ENCODE measurements at regions not wholly inside any gene's neighbourhood (a gene's known extent, or its start where the extent isn't known, plus 50 kb on each side); places are given as distances from the start of the nearest gene placed in this dataset.

GRCh38 chr16:75983741-75984381 is 257.6 kb upstream of the CPHXL start:
- WGBS, 2 donors, result 73 to 83% methylated on average over 4 of the region's 4 CpGs
- no peak for DNase-seq
- H3K9me3 ChIP-seq, result no peaks in the 10 kb centered on the region
- TF ChIP-seq, protein P1, sequence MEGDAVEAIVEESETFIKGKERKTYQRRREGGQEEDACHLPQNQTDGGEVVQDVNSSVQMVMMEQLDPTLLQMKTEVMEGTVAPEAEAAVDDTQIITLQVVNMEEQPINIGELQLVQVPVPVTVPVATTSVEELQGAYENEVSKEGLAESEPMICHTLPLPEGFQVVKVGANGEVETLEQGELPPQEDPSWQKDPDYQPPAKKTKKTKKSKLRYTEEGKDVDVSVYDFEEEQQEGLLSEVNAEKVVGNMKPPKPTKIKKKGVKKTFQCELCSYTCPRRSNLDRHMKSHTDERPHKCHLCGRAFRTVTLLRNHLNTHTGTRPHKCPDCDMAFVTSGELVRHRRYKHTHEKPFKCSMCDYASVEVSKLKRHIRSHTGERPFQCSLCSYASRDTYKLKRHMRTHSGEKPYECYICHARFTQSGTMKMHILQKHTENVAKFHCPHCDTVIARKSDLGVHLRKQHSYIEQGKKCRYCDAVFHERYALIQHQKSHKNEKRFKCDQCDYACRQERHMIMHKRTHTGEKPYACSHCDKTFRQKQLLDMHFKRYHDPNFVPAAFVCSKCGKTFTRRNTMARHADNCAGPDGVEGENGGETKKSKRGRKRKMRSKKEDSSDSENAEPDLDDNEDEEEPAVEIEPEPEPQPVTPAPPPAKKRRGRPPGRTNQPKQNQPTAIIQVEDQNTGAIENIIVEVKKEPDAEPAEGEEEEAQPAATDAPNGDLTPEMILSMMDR (IDR thresholded peaks at IDR 0.05), result no peak
- no peak for TF ChIP-seq POLR2AphosphoS5 (IDR thresholded peaks at IDR 0.05)
- no peak for TF ChIP-seq POLR2A (IDR thresholded peaks at IDR 0.05)
- no peak for TF ChIP-seq EP300 (IDR thresholded peaks at IDR 0.05)
- no peak overlapping the region for H3K4me3 ChIP-seq
- no peaks in the 10 kb centered on the region for H3K4me1 ChIP-seq
- H3K27ac ChIP-seq, result no peak overlapping the region
- H3K27me3 ChIP-seq, result no peaks in the 10 kb centered on the region
- H3K36me3 ChIP-seq, result no peaks in the 10 kb centered on the region
- intact Hi-C loops (cut with DNase I), result no loop called here

DNA sequence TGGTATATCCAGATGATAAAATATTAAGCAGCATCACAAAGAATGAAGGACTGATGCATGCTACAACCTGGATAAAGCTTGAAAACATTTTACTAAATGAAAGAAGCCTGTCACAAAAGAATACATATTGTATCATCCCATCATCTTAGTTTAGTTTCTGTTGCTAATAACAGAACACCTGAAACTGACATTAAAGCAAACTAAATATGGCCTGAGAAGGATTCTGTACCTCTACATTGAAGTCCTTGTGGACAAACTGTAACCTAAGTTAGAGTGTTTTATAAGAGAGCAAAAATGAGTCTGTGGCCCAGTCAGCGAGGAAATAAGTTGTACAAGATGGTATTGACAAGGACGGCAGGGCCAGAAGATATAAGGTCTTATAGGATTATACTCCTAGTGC is 261.0 kb upstream of the CPHXL start:
- no peak overlapping the region for H3K27ac ChIP-seq
- H3K36me3 ChIP-seq, result no peaks in the 10 kb centered on the region
- TF ChIP-seq EP300 (IDR thresholded peaks at IDR 0.05) (no peak), POLR2A (IDR thresholded peaks at IDR 0.05) (no peak), POLR2AphosphoS5 (IDR thresholded peaks at IDR 0.05) (no peak)
- TF ChIP-seq, protein P1 (IDR thresholded peaks at IDR 0.05), result no peak
- intact Hi-C loops (cut with DNase I), result no loop called here
- no peaks in the 10 kb centered on the region for H3K9me3 ChIP-seq
- 89 to 90% methylated on average over 2 of the region's 2 CpGs for WGBS, 2 donors
- H3K4me1 ChIP-seq, result no peaks in the 10 kb centered on the region
- no peak for DNase-seq
- no peaks in the 10 kb centered on the region for H3K27me3 ChIP-seq
- H3K4me3 ChIP-seq, result no peak overlapping the region

GRCh38 chr16:75996491-75996890 is 270.2 kb upstream of the CPHXL start:
- DNase-seq, result no peak
- Histone ChIP-seq H3K4me1 (no peaks in the 10 kb centered on the region), H3K4me3 (no peak overlapping the region), H3K27me3 (no peaks in the 10 kb centered on the region), H3K9me3 (no peaks in the 10 kb centered on the region), H3K36me3 (no peaks in the 10 kb centered on the region), H3K27ac (no peak overlapping the region)
- intact Hi-C loops (cut with DNase I), result no loop called here
- 71 to 80% methylated on average over 3 of the region's 3 CpGs for WGBS, 2 donors
- TF ChIP-seq POLR2AphosphoS5 (IDR thresholded peaks at IDR 0.05), result no peak
- no peak for TF ChIP-seq POLR2A (IDR thresholded peaks at IDR 0.05)
- no peak for TF ChIP-seq EP300 (IDR thresholded peaks at IDR 0.05)
- TF ChIP-seq, protein P1 (IDR thresholded peaks at IDR 0.05), result no peak

DNA sequence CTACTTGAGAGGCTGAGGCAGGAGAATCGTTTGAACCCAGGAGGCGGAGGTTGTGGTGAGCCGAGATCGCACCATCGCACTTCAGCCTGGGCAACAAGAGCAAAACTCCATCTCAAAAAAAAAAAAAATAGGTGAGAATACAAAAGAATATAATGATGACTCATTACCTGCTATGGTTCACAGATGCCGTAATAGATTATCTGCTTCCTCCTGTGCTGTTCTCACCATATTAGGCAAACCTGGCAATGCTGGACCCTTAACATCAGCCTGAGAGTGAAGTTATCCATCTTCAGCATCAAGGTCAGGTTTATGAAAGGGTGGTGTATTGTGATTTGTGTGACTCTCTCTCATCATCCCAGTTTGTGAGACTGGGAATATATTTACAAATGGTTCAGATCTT is 271.3 kb upstream of the CPHXL start:
- DNase-seq, result no peak
- no peak for TF ChIP-seq POLR2AphosphoS5 (IDR thresholded peaks at IDR 0.05)
- no peak for TF ChIP-seq POLR2A (IDR thresholded peaks at IDR 0.05)
- TF ChIP-seq, protein P1 (IDR thresholded peaks at IDR 0.05), result no peak
- TF ChIP-seq EP300 (IDR thresholded peaks at IDR 0.05), result no peak
- Histone ChIP-seq H3K4me3 (no peak overlapping the region), H3K9me3 (no peaks in the 10 kb centered on the region), H3K27me3 (no peaks in the 10 kb centered on the region), H3K27ac (no peak overlapping the region), H3K36me3 (no peaks in the 10 kb centered on the region), H3K4me1 (no peaks in the 10 kb centered on the region)
- 91 to 94% methylated on average over 6 of the region's 6 CpGs for WGBS, 2 donors
- intact Hi-C loops (cut with DNase I), result no loop called here

DNA sequence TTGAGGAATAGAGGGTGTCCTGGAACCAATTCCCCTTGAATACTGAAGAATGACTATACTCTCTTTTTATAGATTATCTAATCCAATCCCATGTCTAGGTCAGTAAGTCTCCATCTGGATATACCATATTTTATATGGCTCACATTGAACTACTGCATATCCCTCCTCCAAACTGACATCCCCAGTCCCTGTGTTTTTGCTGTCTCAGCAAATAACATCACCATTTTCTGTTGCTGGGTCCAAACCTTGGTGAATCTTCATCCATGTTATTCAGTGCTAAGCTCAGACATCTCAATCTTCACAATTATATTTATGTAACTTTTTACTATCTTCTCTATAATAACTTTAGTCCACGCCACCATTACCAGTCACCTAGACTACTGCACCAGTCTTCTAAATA is 269.6 kb upstream of the CNTNAP4 start:
- Histone ChIP-seq H3K36me3 (no peaks in the 10 kb centered on the region), H3K4me3 (no peak overlapping the region), H3K9me3 (no peaks in the 10 kb centered on the region), H3K27ac (no peak overlapping the region), H3K27me3 (no peaks in the 10 kb centered on the region), H3K4me1 (no peaks in the 10 kb centered on the region)
- 82 to 94% methylated on average over 1 of the region's 1 CpG for WGBS, 2 donors
- intact Hi-C loops (cut with DNase I), result no loop called here
- TF ChIP-seq, protein P1 (IDR thresholded peaks at IDR 0.05), result no peak
- TF ChIP-seq EP300 (IDR thresholded peaks at IDR 0.05) (no peak), POLR2A (IDR thresholded peaks at IDR 0.05) (no peak), POLR2AphosphoS5 (IDR thresholded peaks at IDR 0.05) (no peak)
- no peak for DNase-seq

All from sigmoid colon (tissue), 6 donors.